ENCODE measurements at regions not wholly inside any gene's neighbourhood (a gene's known extent, or its start where the extent isn't known, plus 50 kb on each side); places are given as distances from the start of the nearest gene placed in this dataset.

DNA sequence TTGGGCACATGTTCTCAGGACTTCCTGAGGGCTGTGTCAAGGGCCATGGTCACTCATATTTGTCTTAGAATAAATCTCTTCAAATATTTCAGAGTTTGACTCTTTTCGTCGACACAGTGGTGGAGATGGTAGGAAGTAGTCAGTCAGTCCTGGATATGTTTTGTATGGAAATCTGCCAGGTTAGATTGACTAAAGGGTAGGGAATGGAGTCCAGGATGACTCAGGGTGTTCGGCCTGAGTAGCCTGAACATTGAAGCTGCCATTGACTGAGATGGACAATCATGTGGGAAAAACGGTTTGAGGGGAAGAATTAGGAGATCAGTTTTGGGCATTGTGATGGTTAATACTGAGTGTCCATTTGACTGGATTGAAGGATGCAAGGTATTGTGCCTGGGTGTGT, 177.1 kb upstream of the CENPE start:
- TF ChIP-seq FOXM1 (IDR thresholded peaks at IDR 0.05; ENCODE audit: borderline replicate concordance) (no peak), ARNT (IDR thresholded peaks at IDR 0.05) (no peak), ELF4 (IDR thresholded peaks at IDR 0.05) (no peak), BHLHE40 (IDR thresholded peaks at IDR 0.05; ENCODE audit: borderline replicate concordance) (no peak), FOXK2 (IDR thresholded peaks at IDR 0.05) (no peak), SUZ12 (IDR thresholded peaks at IDR 0.05) (no peak), NFRKB (IDR thresholded peaks at IDR 0.05) (no peak), L3MBTL2 (conservative IDR thresholded peaks at IDR 0.05) (no peak), SP1 (IDR thresholded peaks at IDR 0.05) (no peak), FOXA1 (IDR thresholded peaks at IDR 0.05) (no peak), TARDBP (IDR thresholded peaks at IDR 0.05) (no peak)
- TF ChIP-seq, protein P1, sequence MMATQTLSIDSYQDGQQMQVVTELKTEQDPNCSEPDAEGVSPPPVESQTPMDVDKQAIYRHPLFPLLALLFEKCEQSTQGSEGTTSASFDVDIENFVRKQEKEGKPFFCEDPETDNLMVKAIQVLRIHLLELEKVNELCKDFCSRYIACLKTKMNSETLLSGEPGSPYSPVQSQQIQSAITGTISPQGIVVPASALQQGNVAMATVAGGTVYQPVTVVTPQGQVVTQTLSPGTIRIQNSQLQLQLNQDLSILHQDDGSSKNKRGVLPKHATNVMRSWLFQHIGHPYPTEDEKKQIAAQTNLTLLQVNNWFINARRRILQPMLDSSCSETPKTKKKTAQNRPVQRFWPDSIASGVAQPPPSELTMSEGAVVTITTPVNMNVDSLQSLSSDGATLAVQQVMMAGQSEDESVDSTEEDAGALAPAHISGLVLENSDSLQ (IDR thresholded peaks at IDR 0.05) = no peak

Measured in HEK293T (cell line).